GM10266 (cell line): ENCODE measurements at regions not wholly inside any gene's neighbourhood (a gene's known extent, or its start where the extent isn't known, plus 50 kb on each side); places are given as distances from the start of the nearest gene placed in this dataset.

Experiments used
- DNase-seq: peaks from one replicate; pipeline ENCODE4 v3.0.0; 2012; ENCODE audit errors: extremely low spot score
- TF ChIP-seq, protein P1 (sequence below): IDR thresholded peaks from 2 replicates; pipeline ENCODE4 v1.5.1; 2012; ENCODE audit warnings: mild to moderate bottlenecking, low read depth; ENCODE audit not compliant: control insufficient read depth, insufficient read depth; ENCODE audit errors: missing control alignments

- DNase-seq = no peak
Observed at GRCh38 chr2:45288532-45289417, 279.5 kb upstream of the SIX2 start.

DNA sequence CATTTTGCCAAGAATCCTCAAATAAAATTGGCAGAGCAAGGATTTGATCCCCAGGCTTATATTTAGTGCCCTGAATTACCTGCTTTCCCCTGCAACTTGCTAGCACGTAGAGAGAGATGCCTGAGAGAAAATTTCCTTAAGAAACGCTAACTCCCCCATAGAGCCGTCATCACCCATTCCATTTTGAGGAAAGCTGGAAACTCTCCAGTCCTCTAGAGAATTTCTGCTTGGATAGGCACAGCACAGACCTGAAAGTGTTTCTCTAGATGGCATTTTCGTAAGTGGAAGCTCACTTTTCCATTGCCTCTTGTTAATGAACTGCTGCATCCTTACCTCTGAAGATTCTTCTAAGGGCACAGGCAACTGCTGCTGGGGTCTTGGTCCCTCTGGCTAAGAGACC lies 277.8 kb upstream of the SIX2 start:
- DNase-seq = no peak
- TF ChIP-seq, protein P1, sequence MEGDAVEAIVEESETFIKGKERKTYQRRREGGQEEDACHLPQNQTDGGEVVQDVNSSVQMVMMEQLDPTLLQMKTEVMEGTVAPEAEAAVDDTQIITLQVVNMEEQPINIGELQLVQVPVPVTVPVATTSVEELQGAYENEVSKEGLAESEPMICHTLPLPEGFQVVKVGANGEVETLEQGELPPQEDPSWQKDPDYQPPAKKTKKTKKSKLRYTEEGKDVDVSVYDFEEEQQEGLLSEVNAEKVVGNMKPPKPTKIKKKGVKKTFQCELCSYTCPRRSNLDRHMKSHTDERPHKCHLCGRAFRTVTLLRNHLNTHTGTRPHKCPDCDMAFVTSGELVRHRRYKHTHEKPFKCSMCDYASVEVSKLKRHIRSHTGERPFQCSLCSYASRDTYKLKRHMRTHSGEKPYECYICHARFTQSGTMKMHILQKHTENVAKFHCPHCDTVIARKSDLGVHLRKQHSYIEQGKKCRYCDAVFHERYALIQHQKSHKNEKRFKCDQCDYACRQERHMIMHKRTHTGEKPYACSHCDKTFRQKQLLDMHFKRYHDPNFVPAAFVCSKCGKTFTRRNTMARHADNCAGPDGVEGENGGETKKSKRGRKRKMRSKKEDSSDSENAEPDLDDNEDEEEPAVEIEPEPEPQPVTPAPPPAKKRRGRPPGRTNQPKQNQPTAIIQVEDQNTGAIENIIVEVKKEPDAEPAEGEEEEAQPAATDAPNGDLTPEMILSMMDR = no peak

More at GRCh38 chr2:45288532-45289417, 279.5 kb upstream of the SIX2 start:
- TF ChIP-seq, protein P1 = no peak

DNA sequence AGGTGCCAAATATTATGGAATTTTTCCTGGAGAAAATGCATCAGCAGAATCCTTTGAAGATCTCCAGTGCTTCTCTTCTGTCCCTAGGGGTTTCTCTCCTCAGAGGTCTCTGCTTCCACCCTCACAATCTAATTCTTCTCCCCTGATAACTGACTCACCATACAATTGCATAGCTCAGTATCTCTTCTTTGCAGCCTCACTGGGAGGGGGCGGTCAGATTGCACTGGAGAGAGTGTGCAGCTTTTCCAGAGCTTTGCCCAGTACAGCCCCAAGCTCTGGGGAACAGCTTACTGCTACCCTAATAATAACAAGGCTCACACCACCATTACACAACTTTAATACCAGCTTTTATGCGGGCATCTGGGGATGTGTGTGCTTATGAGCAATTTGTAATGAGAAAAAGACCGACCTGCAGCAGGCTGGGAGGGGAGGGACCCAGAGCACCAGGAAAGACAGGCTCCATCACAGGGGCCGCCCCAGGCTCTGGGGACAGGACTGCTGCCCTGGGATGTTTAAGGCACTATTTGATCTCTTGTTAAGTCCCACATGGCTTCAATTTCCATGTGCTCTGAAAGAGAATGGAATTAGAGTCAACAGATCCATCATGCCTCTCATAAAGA lies 276.6 kb upstream of the SIX2 start:
- no peak for DNase-seq
- TF ChIP-seq, protein P1 = no peak

GRCh38 chr2:45285311-45285710 lies 276.1 kb upstream of the SIX2 start:
- TF ChIP-seq, protein P1 = no peak
- DNase-seq = no peak

- DNase-seq = no peak
- TF ChIP-seq, protein P1 = no peak
Observed at GRCh38 chr2:45284621-45284995, 275.4 kb upstream of the SIX2 start.

DNA sequence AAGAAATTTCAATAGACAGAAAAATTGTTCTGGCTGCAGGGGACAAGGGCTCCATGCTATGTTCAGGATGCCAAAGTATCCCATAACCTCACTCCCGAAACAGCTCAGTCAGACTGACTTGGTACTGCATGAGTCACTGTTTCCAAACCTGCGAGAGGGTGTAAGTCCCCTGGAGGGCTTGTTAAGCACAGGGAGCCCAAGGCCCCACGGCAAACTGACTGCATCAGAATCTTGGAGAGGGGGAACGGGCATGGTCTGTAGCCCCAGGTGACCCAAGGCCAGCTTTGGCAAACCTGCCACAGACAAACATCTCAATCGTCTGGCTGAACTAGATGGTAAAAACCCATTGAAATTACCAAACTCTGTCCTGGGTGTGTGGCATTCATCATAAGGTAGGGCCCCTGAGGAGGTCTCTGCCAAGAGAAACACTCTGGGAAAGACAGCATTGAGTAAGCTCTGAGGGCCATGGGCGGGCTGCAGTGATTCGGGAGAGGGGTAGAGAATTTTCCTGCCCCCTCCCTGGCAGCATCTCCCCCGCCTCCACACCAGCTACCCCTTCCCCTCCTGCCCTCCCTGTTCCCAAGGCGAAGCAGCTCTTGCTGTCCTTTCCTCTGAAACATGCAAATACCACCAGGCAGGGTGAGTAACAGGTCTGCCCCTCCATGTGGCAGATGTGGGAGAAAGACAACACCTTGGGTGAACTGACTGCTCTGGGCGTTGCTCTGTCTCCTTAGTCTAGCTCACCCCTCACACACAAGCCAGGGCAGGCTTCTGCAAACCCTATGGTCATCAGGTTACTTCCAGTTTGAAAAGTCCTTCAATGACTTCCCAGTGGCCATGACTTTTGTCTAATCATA lies 274.7 kb upstream of the SIX2 start:
- TF ChIP-seq, protein P1 = no peak
- no peak for DNase-seq

- TF ChIP-seq, protein P1 = no peak
- no peak for DNase-seq
Observed at GRCh38 chr2:45282646-45283045, 273.4 kb upstream of the SIX2 start.
